Osteocyte (in vitro differentiated cells): ENCODE measurements at regions not wholly inside any gene's neighbourhood (a gene's known extent, or its start where the extent isn't known, plus 50 kb on each side); places are given as distances from the start of the nearest gene placed in this dataset.

ENCODE experiments used
- DNase-seq: peaks from one replicate; pipeline ENCODE4 v3.0.0; 2021; ENCODE audit warnings: mixed read lengths; ENCODE audit not compliant: unreplicated experiment; ENCODE audit errors: extremely low spot score
- H3K27ac Mint-ChIP-seq: one replicate; pipeline ENCODE4 v1.8.0; 2021; ENCODE audit warnings: mild to moderate bottlenecking, mixed read lengths; ENCODE audit not compliant: unreplicated experiment
- H3K27me3 Mint-ChIP-seq: one replicate; pipeline ENCODE4 v1.8.0; 2021; ENCODE audit warnings: mixed read lengths; ENCODE audit not compliant: unreplicated experiment
- H3K36me3 Mint-ChIP-seq: one replicate; pipeline ENCODE4 v1.8.0; 2021; ENCODE audit warnings: mixed read lengths; ENCODE audit not compliant: unreplicated experiment
- H3K4me1 Mint-ChIP-seq: one replicate; pipeline ENCODE4 v1.8.0; 2021; ENCODE audit warnings: mixed read lengths; ENCODE audit not compliant: unreplicated experiment
- H3K4me3 Mint-ChIP-seq: one replicate; pipeline ENCODE4 v1.8.0; 2021; ENCODE audit warnings: mild to moderate bottlenecking, moderate library complexity, mixed read lengths; ENCODE audit not compliant: unreplicated experiment
- H3K9me3 Mint-ChIP-seq: one replicate; pipeline ENCODE4 v1.8.0; 2021; ENCODE audit warnings: mixed read lengths; ENCODE audit not compliant: unreplicated experiment
- CTCF ChIP-seq: fragments of 200-600 bp; sonication (generic); IDR thresholded peaks from 2 replicates; pipeline ENCODE4 v1.5.0; 2021; ENCODE audit warnings: antibody characterized with exemption, mild to moderate bottlenecking, moderate library complexity

GRCh38 chr13:83702021-83702420 lies 180.3 kb downstream of the SLITRK1 start:
- Mint-ChIP-seq H3K4me3 (no peak overlapping the region), H3K27ac (no peak overlapping the region), H3K36me3 (no peaks in the 10 kb centered on the region), H3K27me3 (no peaks in the 10 kb centered on the region), H3K9me3 (peaks cover 6% of the 10 kb centered on the region), H3K4me1 (peaks cover 9% of the 10 kb centered on the region)
- no peak for TF ChIP-seq CTCF
- no peak for DNase-seq

DNA sequence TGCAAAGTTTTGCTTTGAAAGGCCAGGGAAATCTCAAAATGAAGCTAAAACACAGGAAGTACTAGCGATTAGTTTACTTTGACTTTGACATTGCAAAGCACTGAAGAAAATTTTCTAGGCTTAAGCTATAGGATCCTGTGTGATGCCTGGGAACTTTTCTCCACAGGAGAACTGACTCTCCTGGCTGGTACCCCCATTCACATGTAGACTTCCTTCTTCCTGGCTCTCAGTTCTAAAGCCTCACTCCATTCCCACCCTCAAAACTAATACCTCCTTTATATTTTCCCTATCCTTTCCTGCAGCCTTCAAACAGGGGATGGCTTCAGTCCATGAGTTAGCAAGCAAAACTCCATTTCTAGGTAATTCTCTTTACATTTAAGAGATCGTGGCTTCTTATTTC lies 189.5 kb downstream of the SLITRK1 start:
- peaks cover 6% of the 10 kb centered on the region for H3K4me1 Mint-ChIP-seq
- TF ChIP-seq CTCF = no peak
- H3K9me3 Mint-ChIP-seq = no peaks in the 10 kb centered on the region
- no peak overlapping the region for H3K4me3 Mint-ChIP-seq
- H3K36me3 Mint-ChIP-seq = no peaks in the 10 kb centered on the region
- no peaks in the 10 kb centered on the region for H3K27me3 Mint-ChIP-seq
- H3K27ac Mint-ChIP-seq = no peak overlapping the region
- DNase-seq = no peak

- DNase-seq = no peak
- H3K27me3 Mint-ChIP-seq = no peaks in the 10 kb centered on the region
- no peak for TF ChIP-seq CTCF
- no peak overlapping the region for H3K27ac Mint-ChIP-seq
- H3K9me3 Mint-ChIP-seq = no peaks in the 10 kb centered on the region
- no peaks in the 10 kb centered on the region for H3K36me3 Mint-ChIP-seq
- H3K4me3 Mint-ChIP-seq = no peak overlapping the region
- H3K4me1 Mint-ChIP-seq = peaks cover 6% of the 10 kb centered on the region
These were observed 190.3 kb downstream of the SLITRK1 start for GRCh38 chr13:83691966-83692365.

DNA sequence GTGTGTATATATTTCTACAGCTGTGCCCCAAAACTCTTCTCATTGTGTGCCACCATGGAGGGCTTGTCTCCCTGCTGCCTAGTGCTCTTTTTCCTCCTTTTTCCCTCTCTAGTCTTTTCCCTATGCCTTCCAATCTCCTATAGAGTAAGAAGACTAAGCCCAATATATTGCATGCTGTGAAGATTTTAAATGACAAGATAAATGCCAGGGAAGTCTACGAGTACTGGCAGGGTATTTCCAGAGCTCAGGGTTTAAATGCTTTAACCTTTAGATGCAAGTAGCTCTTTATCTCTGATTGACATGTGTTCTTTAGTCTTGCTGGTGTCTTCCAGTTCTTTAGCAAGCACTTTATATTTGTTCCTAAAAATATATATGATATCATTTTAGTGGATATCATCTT lies 200.7 kb downstream of the SLITRK1 start:
- Mint-ChIP-seq H3K4me3 (no peak overlapping the region), H3K27me3 (no peaks in the 10 kb centered on the region), H3K36me3 (peaks cover 2% of the 10 kb centered on the region)

GRCh38 chr13:83677985-83678384 lies 204.3 kb downstream of the SLITRK1 start:
- no peak for DNase-seq
- Mint-ChIP-seq H3K36me3 (peaks cover 2% of the 10 kb centered on the region), H3K4me1 (no peaks in the 10 kb centered on the region), H3K27me3 (no peaks in the 10 kb centered on the region), H3K9me3 (peaks cover 4% of the 10 kb centered on the region), H3K27ac (no peak overlapping the region), H3K4me3 (no peak overlapping the region)
- TF ChIP-seq CTCF = no peak

More for the DNA sequence above, 200.7 kb downstream of the SLITRK1 start:
- no peaks in the 10 kb centered on the region for H3K4me1 Mint-ChIP-seq
- no peaks in the 10 kb centered on the region for H3K9me3 Mint-ChIP-seq
- TF ChIP-seq CTCF = no peak
- no peak overlapping the region for H3K27ac Mint-ChIP-seq
- no peak for DNase-seq
